OCI-LY1 (cell line): ENCODE measurements at regions not wholly inside any gene's neighbourhood (a gene's known extent, or its start where the extent isn't known, plus 50 kb on each side); places are given as distances from the start of the nearest gene placed in this dataset.

Source experiments
- H2AFZ ChIP-seq: fragments of 200-600 bp; sonication (generic), shearing (Covaris generic); 2 replicates; pipeline ENCODE4 v1.6.0; 2014; ENCODE audit warnings: antibody characterized with exemption, mild to moderate bottlenecking, low read length
- H3F3A ChIP-seq: fragments of 200-600 bp; sonication (generic), shearing (Covaris generic); 2 replicates; pipeline ENCODE4 v1.6.0; 2014; ENCODE audit warnings: mild to moderate bottlenecking, antibody characterized with exemption, low read length, moderate library complexity; ENCODE audit not compliant: insufficient read depth
- H3K27ac ChIP-seq: fragments of 200-600 bp; sonication (generic); 2 replicates; pipeline ENCODE4 v1.5.1; 2014; ENCODE audit warnings: low read length, mixed run types, mild to moderate bottlenecking, low read depth; ENCODE audit not compliant: poor library complexity, severe bottlenecking
- H3K27me3 ChIP-seq: fragments of 200-600 bp; sonication (generic); 2 replicates; pipeline ENCODE4 v1.6.0; 2014; ENCODE audit warnings: antibody characterized with exemption, mild to moderate bottlenecking, low read length, moderate library complexity; ENCODE audit not compliant: insufficient read depth
- H3K36me3 ChIP-seq: fragments of 200-600 bp; sonication (generic); 2 replicates; pipeline ENCODE4 v1.6.1; 2014; ENCODE audit warnings: mild to moderate bottlenecking, antibody characterized with exemption, low read length, moderate library complexity, mixed read lengths; ENCODE audit not compliant: insufficient read depth
- H3K4me1 ChIP-seq: fragments of 200-600 bp; sonication (generic); 2 replicates; pipeline ENCODE4 v1.5.1; 2014; ENCODE audit warnings: mild to moderate bottlenecking, low read length, moderate library complexity; ENCODE audit not compliant: insufficient read depth, severe bottlenecking
- H3K4me2 ChIP-seq: fragments of 200-600 bp; sonication (generic), shearing (Covaris generic); 2 replicates; pipeline ENCODE4 v1.6.1; 2014; ENCODE audit warnings: low read length
- H3K4me3 ChIP-seq: fragments of 200-600 bp; sonication (generic); 2 replicates; pipeline ENCODE4 v1.5.1; 2014; ENCODE audit warnings: low read length, low read depth, mild to moderate bottlenecking, mixed read lengths; ENCODE audit not compliant: poor library complexity, severe bottlenecking
- H3K79me2 ChIP-seq: fragments of 200-600 bp; shearing (Covaris generic); 2 replicates; pipeline ENCODE4 v1.6.1; 2016; ENCODE audit warnings: mixed run types, low read length, mixed read lengths; ENCODE audit not compliant: insufficient read depth
- H3K9ac ChIP-seq: fragments of 200-600 bp; sonication (generic), shearing (Covaris generic); 2 replicates; pipeline ENCODE4 v1.6.1; 2014; ENCODE audit warnings: mild to moderate bottlenecking, low read length, mixed read lengths
- H3K9me2 ChIP-seq: fragments of 200-600 bp; sonication (generic), shearing (Covaris generic); 2 replicates; pipeline ENCODE4 v1.6.1; 2014; ENCODE audit warnings: low read depth, mild to moderate bottlenecking, low read length, mixed read lengths
- H3K9me3 ChIP-seq: fragments of 200-600 bp; shearing (Covaris generic); 2 replicates; pipeline ENCODE4 v1.6.1; 2014; ENCODE audit warnings: low read length, mixed read lengths
- H4K20me1 ChIP-seq: fragments of 200-600 bp; sonication (generic), shearing (Covaris generic); 2 replicates; pipeline ENCODE4 v1.6.0; 2016; ENCODE audit warnings: mild to moderate bottlenecking, low read length; ENCODE audit not compliant: insufficient read depth
- CTCF ChIP-seq: fragments of 200-600 bp; sonication (generic), shearing (Covaris generic); IDR thresholded peaks from 2 replicates; pipeline ENCODE4 v1.5.1; 2017; ENCODE audit warnings: mild to moderate bottlenecking, antibody characterized with exemption, low read length, moderate library complexity, mixed read lengths
- EZH2 ChIP-seq: fragments of 200-600 bp; sonication (generic), shearing (Covaris generic); IDR thresholded peaks from 2 replicates; pipeline ENCODE4 v1.8.0; 2017; ENCODE audit warnings: borderline replicate concordance, mixed run types, mild to moderate bottlenecking, antibody characterized with exemption, low read length, moderate library complexity, mixed read lengths

DNA sequence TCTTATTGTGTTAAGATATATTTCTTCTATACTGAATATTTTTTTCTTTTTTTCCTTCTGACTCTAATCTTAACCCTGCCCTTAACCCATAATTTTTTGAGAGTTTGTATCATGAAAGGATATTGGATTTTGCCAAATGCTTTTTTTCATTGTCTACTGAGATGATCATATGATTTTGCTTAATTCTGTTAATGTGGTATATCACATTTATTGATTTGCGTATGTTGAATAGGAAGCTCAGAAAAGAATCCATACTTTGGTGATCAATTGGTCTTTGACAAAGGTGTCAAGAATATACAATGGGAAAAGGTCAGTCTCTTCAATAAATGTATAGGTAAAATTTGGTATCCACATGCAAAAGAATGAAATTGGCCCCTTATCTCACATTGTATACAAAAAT lies 588.8 kb upstream of the ADGRB3 start:
- peaks cover 2% of the 10 kb centered on the region for H3K4me1 ChIP-seq

DNA sequence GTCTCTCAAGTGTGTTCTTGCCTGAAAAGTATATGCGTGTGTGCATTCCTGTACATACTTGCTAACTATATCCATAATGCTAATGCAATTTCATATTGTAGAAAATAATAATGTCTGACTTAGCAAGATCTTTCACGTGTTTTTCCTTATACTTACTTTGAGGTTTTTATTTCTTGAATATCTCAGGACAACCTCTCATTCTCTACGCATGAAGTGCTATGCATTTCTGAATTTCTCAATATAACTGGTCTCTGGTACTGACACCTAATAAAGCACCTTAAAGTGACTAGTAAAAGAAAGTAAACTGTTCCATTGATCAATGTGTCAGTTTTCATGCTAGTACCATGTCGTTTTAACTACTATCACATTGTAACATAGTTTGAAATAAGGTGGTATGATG lies 589.9 kb upstream of the ADGRB3 start:
- peaks cover 13% of the 10 kb centered on the region for H3K4me1 ChIP-seq
- H3K79me2 ChIP-seq = no peaks in the 10 kb centered on the region
- TF ChIP-seq EZH2 (no peak), CTCF (no peak)
- H4K20me1 ChIP-seq = no peaks in the 10 kb centered on the region
- no peaks in the 10 kb centered on the region for H3K9me2 ChIP-seq
- H3K9me3 ChIP-seq = no peaks in the 10 kb centered on the region
- no peak overlapping the region for H3K4me2 ChIP-seq
- no peak overlapping the region for H2AFZ ChIP-seq
- no peaks in the 10 kb centered on the region for H3F3A ChIP-seq
- H3K9ac ChIP-seq = no peak overlapping the region
- no peaks in the 10 kb centered on the region for H3K36me3 ChIP-seq
- no peaks in the 10 kb centered on the region for H3K27me3 ChIP-seq
- no peak overlapping the region for H3K27ac ChIP-seq
- no peak overlapping the region for H3K4me3 ChIP-seq

More for the DNA sequence above, 588.8 kb upstream of the ADGRB3 start:
- Histone ChIP-seq H3K36me3 (no peaks in the 10 kb centered on the region), H3K9me2 (no peaks in the 10 kb centered on the region), H3K27ac (no peak overlapping the region), H3K4me2 (no peak overlapping the region), H3K9me3 (no peaks in the 10 kb centered on the region), H3K4me3 (no peak overlapping the region), H2AFZ (no peak overlapping the region), H3K27me3 (no peaks in the 10 kb centered on the region), H3K79me2 (no peaks in the 10 kb centered on the region), H3K9ac (no peak overlapping the region), H4K20me1 (no peaks in the 10 kb centered on the region), H3F3A (no peaks in the 10 kb centered on the region)
- TF ChIP-seq CTCF (no peak), EZH2 (no peak)

DNA sequence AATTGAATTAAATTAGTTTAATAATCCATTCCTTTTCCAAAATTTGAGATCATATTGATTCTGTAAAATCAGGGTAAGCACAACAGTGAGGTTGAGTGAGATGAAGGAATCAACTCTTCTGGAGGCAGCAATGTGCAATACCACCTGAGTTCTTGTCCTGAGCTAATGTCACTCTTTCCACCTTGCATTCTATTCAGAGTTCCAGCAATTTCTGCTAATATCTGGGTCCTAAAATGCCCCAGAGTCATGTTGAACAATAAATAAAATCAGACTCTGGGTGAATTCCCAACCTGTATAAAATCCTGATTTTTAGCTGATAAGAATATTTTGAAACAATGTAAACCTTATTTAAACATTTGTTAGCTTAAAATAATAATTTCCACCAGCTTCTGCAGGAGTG lies 590.8 kb upstream of the ADGRB3 start:
- Histone ChIP-seq H4K20me1 (no peaks in the 10 kb centered on the region), H3K79me2 (no peaks in the 10 kb centered on the region), H2AFZ (no peak overlapping the region), H3K36me3 (no peaks in the 10 kb centered on the region), H3K9ac (no peak overlapping the region), H3K27me3 (no peaks in the 10 kb centered on the region), H3K9me2 (no peaks in the 10 kb centered on the region), H3K27ac (no peak overlapping the region), H3K9me3 (no peaks in the 10 kb centered on the region), H3F3A (no peaks in the 10 kb centered on the region), H3K4me3 (no peak overlapping the region), H3K4me1 (peaks cover 22% of the 10 kb centered on the region), H3K4me2 (no peak overlapping the region)
- TF ChIP-seq CTCF (no peak), EZH2 (no peak)
